HCT116 (cell line): ENCODE measurements at regions not wholly inside any gene's neighbourhood (a gene's known extent, or its start where the extent isn't known, plus 50 kb on each side); places are given as distances from the start of the nearest gene placed in this dataset.

Experiments
- ATAC-seq: fragments of 200-7000 bp; cut with Tn5 transposase; 2 replicates; pipeline ENCODE4 v1.9.1; 2020; ENCODE audit warnings: mild to moderate bottlenecking, moderate library complexity
- BruUV-seq: library from RNA; stranded (reverse); fragments of 400-500 nt; replicated peaks from 2 replicates; lab custom pipeline; 2021; lab: Mats Ljungman, UMichigan
- CTCF ChIA-PET: fragments of 300-600 bp; sonication (Branson Sonifier 250); formaldehyde crosslinking; loops from one replicate; lab custom pipeline; 2021; ENCODE audit warnings: antibody characterized with exemption; lab: Charles Lee
- POLR2A ChIA-PET: fragments of 300-600, 350-600 bp; sonication (Branson Sonifier 250); formaldehyde crosslinking; loops from one replicate; lab custom pipeline; 2021; ENCODE audit warnings: antibody characterized with exemption; lab: Charles Lee
- RAD21 ChIA-PET, 2 experiments: fragments of 300-600 bp; sonication (Branson Sonifier 250); formaldehyde crosslinking; loops; one replicate each; lab custom pipeline; 2023; ENCODE audit warnings: low total read pairs in 2 of 2; ENCODE audit not compliant: uncharacterized antibody in 2 of 2, unreplicated experiment in 2 of 2, low non-redundant PET in 1 of 2; lab: Charles Lee
- DNase-seq: peaks from one replicate; pipeline ENCODE4 v3.0.0-alpha.2; 2010; ENCODE audit warnings: low read depth, low spot score
- H2AFZ ChIP-seq: fragments of 200-600 bp; shearing (Covaris generic), sonication (generic); 2 replicates; pipeline ENCODE4 v1.6.1; 2017; ENCODE audit warnings: low read depth, mixed run types, mixed read lengths, antibody characterized with exemption, low read length; ENCODE audit not compliant: poor library complexity, severe bottlenecking
- H3K27ac ChIP-seq: 2 replicates; pipeline ENCODE4 v1.5.1; 2012; ENCODE audit warnings: low read depth, low read length
- H3K27me3 ChIP-seq: fragments of 200-600 bp; sonication (generic); 2 replicates; pipeline ENCODE4 v1.6.1; 2016; ENCODE audit warnings: mixed run types, low read length, mixed read lengths; ENCODE audit not compliant: insufficient read depth
- H3K36me3 ChIP-seq, 2 experiments: fragments of 200-500 bp in 1 of 2; fragments of 200-600 bp in 1 of 2; sonication (Bioruptor generic) in 1 of 2; sonication (generic) in 1 of 2; 2 replicates each; pipeline versions ENCODE4 v1.5.1 to v1.6.1; 2014 to 2016; ENCODE audit warnings: low read length in 2 of 2, inconsistent platforms in 1 of 2, mixed read lengths in 1 of 2, mixed run types in 1 of 2; ENCODE audit not compliant: insufficient read depth in 2 of 2, control insufficient read depth in 1 of 2
- H3K4me1 ChIP-seq, 2 experiments: fragments of 200-600 bp in 1 of 2; sonication (generic) in 1 of 2; 2 replicates each; pipeline versions ENCODE4 v1.5.1 to v1.6.1; 2012 to 2017; ENCODE audit warnings: low read length in 2 of 2, inconsistent platforms in 1 of 2, mild to moderate bottlenecking in 1 of 2, mixed read lengths in 1 of 2, mixed run types in 1 of 2, moderate library complexity in 1 of 2; ENCODE audit not compliant: insufficient read depth in 2 of 2, control insufficient read depth in 1 of 2
- H3K4me2 ChIP-seq: fragments of 200-600 bp; sonication (generic); 2 replicates; pipeline ENCODE4 v1.6.1; 2017; ENCODE audit warnings: mixed run types, low read length, mixed read lengths
- H3K4me3 ChIP-seq, 2 experiments: fragments of 200-600 bp in 1 of 2; sonication (generic) in 1 of 2; replicated peaks in 1 of 2; 2 replicates each; pipeline ENCODE4 v1.5.1; 2011 to 2016; ENCODE audit warnings: low read length in 2 of 2, control low read depth in 1 of 2, low read depth in 1 of 2, mild to moderate bottlenecking in 1 of 2, mixed read lengths in 1 of 2, mixed run types in 1 of 2
- H3K79me2 ChIP-seq: fragments of 200-600 bp; sonication (generic); 2 replicates; pipeline ENCODE4 v1.6.1; 2017; ENCODE audit warnings: mild to moderate bottlenecking, mixed run types, low read length, moderate library complexity, mixed read lengths; ENCODE audit not compliant: insufficient read depth
- H3K9ac ChIP-seq: fragments of 200-600 bp; sonication (generic); 2 replicates; pipeline ENCODE4 v1.6.1; 2016; ENCODE audit warnings: low read length, mixed read lengths
- H3K9me2 ChIP-seq: fragments of 200-600 bp; sonication (generic), shearing (Covaris generic); 2 replicates; pipeline ENCODE4 v1.6.1; 2017; ENCODE audit warnings: mixed run types, mild to moderate bottlenecking, moderate library complexity; ENCODE audit not compliant: insufficient read depth
- H3K9me3 ChIP-seq, 2 experiments: fragments of 200-500 bp in 1 of 2; fragments of 200-600 bp in 1 of 2; sonication (Bioruptor generic) in 1 of 2; sonication (generic) in 1 of 2; 2 replicates each; pipeline ENCODE4 v1.6.1; 2014 to 2017; ENCODE audit warnings: low read length in 2 of 2, mixed read lengths in 2 of 2, inconsistent platforms in 1 of 2, low read depth in 1 of 2, mild to moderate bottlenecking in 1 of 2, mixed run types in 1 of 2, moderate library complexity in 1 of 2; ENCODE audit not compliant: control insufficient read depth in 1 of 2, insufficient read depth in 1 of 2
- H4K20me1 ChIP-seq: fragments of 200-600 bp; sonication (generic), shearing (Covaris generic); 2 replicates; pipeline ENCODE4 v1.6.1; 2017; ENCODE audit warnings: mixed run types, mild to moderate bottlenecking, moderate library complexity; ENCODE audit not compliant: insufficient read depth
- CEBPB ChIP-seq: IDR thresholded peaks from 2 replicates; pipeline ENCODE4 v1.6.1; 2012; ENCODE audit warnings: low read depth
- ELF1 ChIP-seq: IDR thresholded peaks from 2 replicates; pipeline ENCODE4 v1.6.1; 2012; ENCODE audit warnings: low read depth, borderline replicate concordance
- EZH2phosphoT487 ChIP-seq: fragments of 200-600 bp; IDR thresholded peaks from 2 replicates; pipeline ENCODE4 v1.6.1; 2018; ENCODE audit warnings: antibody characterized with exemption, borderline replicate concordance
- FOSL1 ChIP-seq: IDR thresholded peaks from 2 replicates; pipeline ENCODE4 v1.6.1; 2012; ENCODE audit warnings: low read depth
- JUND ChIP-seq: IDR thresholded peaks from 2 replicates; pipeline ENCODE4 v1.6.1; 2012
- POLR2A ChIP-seq: IDR thresholded peaks from 2 replicates; pipeline ENCODE4 v1.7.0; 2011; ENCODE audit warnings: borderline replicate concordance; ENCODE audit not compliant: insufficient read depth, insufficient read length; ENCODE audit errors: extremely low read depth
- POLR2AphosphoS5 ChIP-seq: IDR thresholded peaks from 2 replicates; pipeline ENCODE4 v1.6.1; 2011; ENCODE audit warnings: mild to moderate bottlenecking, low read depth, low read length, moderate library complexity
- RAD21 ChIP-seq: IDR thresholded peaks from 2 replicates; pipeline ENCODE4 v1.6.1; 2012; ENCODE audit warnings: low read depth, mild to moderate bottlenecking
- SIN3A ChIP-seq: IDR thresholded peaks from 2 replicates; pipeline ENCODE4 v1.6.1; 2012; ENCODE audit warnings: low read depth
- SRF ChIP-seq: IDR thresholded peaks from 2 replicates; pipeline ENCODE4 v1.6.1; 2012; ENCODE audit warnings: low read depth
- YY1 ChIP-seq: IDR thresholded peaks from 2 replicates; pipeline ENCODE4 v1.6.1; 2011; ENCODE audit warnings: low read length, low read depth, moderate library complexity, mild to moderate bottlenecking; ENCODE audit not compliant: insufficient replicate concordance; ENCODE audit errors: extremely low read depth
- ZFX ChIP-seq: fragments of 450-650 bp; IDR thresholded peaks from 2 replicates; pipeline ENCODE4 v1.6.1; 2017
- ZNF274 ChIP-seq: fragments of 200-500 bp; sonication (Bioruptor generic); IDR thresholded peaks from 2 replicates; pipeline ENCODE4 v1.6.1; 2014; ENCODE audit warnings: mild to moderate bottlenecking, low read depth, low read length, inconsistent platforms
- intact Hi-C: fragments of 100-400 bp; cut with micrococcal nuclease; formaldehyde crosslinking; loops from 2 replicates; pipeline ENCODE4 v1.10.0; 2022
- TF ChIP-seq, protein P1 (sequence below), 3 experiments: fragments of 200-600 bp in 1 of 3; sonication (generic) in 1 of 3; IDR thresholded peaks in 2 of 3; conservative IDR thresholded peaks in 1 of 3; 2 replicates each; pipeline ENCODE4 v1.5.1; 2012 to 2017; ENCODE audit warnings: low read depth in 2 of 3, low read length in 2 of 3, antibody characterized with exemption in 1 of 3, borderline replicate concordance in 1 of 3, control low read depth in 1 of 3, mild to moderate bottlenecking in 1 of 3, mixed read lengths in 1 of 3, mixed run types in 1 of 3, moderate library complexity in 1 of 3; ENCODE audit not compliant: insufficient read depth in 1 of 3
- TF ChIP-seq, protein P2 (sequence below): IDR thresholded peaks from 2 replicates; pipeline ENCODE4 v1.6.1; 2011; ENCODE audit warnings: mild to moderate bottlenecking, low read length, moderate library complexity; ENCODE audit not compliant: insufficient replicate concordance; ENCODE audit errors: extremely low read depth
- TF ChIP-seq, protein P3 (sequence below): IDR thresholded peaks from 2 replicates; pipeline ENCODE4 v1.6.1; 2012
- TF ChIP-seq, protein P4 (sequence below): IDR thresholded peaks from 2 replicates; pipeline ENCODE4 v1.6.1; 2012

DNA sequence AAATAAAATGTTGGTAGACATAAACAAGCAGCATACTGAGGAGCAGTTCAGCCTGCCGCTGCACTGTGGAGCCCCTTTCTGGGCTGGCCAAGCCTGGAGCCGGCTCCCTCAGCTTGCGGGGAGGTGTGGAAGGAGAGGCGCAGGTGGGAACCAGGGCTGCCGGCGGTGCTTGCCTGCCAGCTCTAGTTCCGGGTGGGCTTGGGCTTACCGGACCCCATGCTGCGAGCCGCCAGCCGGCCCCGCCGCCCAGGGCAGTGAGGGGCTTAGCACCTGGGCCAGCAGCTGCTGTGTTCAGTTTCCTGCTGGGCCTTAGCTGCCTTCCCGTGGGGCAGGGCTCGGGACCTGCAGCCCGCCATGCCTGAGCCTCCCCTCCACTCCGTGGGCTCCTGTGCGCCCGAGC lies 672.9 kb upstream of the POM121L12 start:
- H3K79me2 ChIP-seq, result no peaks in the 10 kb centered on the region
- H3K9ac ChIP-seq, result no peak overlapping the region
- H2AFZ ChIP-seq, result no peak overlapping the region
- no peaks in the 10 kb centered on the region for H3K27me3 ChIP-seq
- no peaks in the 10 kb centered on the region for H4K20me1 ChIP-seq
- H3K4me1 ChIP-seq, result no peaks in the 10 kb centered on the region
- BruUV-seq, result no TSS peak
- no peak overlapping the region for H3K4me2 ChIP-seq
- no peak overlapping the region for H3K4me3 ChIP-seq
- no peak overlapping the region for H3K27ac ChIP-seq
- ATAC-seq (no peak), DNase-seq (no peak)
- H3K36me3 ChIP-seq, result no peaks in the 10 kb centered on the region
- no peak for TF ChIP-seq SRF
- TF ChIP-seq CEBPB, result no peak
- TF ChIP-seq ZFX, result no peak
- TF ChIP-seq YY1, result no peak
- no peak for TF ChIP-seq RAD21
- TF ChIP-seq, protein P1, sequence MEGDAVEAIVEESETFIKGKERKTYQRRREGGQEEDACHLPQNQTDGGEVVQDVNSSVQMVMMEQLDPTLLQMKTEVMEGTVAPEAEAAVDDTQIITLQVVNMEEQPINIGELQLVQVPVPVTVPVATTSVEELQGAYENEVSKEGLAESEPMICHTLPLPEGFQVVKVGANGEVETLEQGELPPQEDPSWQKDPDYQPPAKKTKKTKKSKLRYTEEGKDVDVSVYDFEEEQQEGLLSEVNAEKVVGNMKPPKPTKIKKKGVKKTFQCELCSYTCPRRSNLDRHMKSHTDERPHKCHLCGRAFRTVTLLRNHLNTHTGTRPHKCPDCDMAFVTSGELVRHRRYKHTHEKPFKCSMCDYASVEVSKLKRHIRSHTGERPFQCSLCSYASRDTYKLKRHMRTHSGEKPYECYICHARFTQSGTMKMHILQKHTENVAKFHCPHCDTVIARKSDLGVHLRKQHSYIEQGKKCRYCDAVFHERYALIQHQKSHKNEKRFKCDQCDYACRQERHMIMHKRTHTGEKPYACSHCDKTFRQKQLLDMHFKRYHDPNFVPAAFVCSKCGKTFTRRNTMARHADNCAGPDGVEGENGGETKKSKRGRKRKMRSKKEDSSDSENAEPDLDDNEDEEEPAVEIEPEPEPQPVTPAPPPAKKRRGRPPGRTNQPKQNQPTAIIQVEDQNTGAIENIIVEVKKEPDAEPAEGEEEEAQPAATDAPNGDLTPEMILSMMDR (IDR thresholded peaks at IDR 0.05 in 2 of 3, conservative IDR thresholded peaks at IDR 0.05 in 1 of 3; ENCODE audit: borderline replicate concordance in 1 of 3, insufficient read depth in 1 of 3, low read depth in 2 of 3, low read length in 2 of 3), result no peak
- TF ChIP-seq SIN3A, result no peak
- TF ChIP-seq JUND, result no peak
- TF ChIP-seq, protein P2, sequence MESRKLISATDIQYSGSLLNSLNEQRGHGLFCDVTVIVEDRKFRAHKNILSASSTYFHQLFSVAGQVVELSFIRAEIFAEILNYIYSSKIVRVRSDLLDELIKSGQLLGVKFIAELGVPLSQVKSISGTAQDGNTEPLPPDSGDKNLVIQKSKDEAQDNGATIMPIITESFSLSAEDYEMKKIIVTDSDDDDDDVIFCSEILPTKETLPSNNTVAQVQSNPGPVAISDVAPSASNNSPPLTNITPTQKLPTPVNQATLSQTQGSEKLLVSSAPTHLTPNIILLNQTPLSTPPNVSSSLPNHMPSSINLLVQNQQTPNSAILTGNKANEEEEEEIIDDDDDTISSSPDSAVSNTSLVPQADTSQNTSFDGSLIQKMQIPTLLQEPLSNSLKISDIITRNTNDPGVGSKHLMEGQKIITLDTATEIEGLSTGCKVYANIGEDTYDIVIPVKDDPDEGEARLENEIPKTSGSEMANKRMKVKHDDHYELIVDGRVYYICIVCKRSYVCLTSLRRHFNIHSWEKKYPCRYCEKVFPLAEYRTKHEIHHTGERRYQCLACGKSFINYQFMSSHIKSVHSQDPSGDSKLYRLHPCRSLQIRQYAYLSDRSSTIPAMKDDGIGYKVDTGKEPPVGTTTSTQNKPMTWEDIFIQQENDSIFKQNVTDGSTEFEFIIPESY, result no peak
- TF ChIP-seq, protein P3, sequence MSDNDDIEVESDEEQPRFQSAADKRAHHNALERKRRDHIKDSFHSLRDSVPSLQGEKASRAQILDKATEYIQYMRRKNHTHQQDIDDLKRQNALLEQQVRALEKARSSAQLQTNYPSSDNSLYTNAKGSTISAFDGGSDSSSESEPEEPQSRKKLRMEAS, result no peak
- TF ChIP-seq ELF1, result no peak
- TF ChIP-seq POLR2A, result no peak
- TF ChIP-seq POLR2AphosphoS5, result no peak
- TF ChIP-seq ZNF274, result no peak
- no peak for TF ChIP-seq FOSL1
- TF ChIP-seq EZH2phosphoT487, result no peak
- TF ChIP-seq, protein P4, sequence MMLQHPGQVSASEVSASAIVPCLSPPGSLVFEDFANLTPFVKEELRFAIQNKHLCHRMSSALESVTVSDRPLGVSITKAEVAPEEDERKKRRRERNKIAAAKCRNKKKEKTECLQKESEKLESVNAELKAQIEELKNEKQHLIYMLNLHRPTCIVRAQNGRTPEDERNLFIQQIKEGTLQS, result no peak
- ChIA-PET CTCF (no interaction called here), RAD21 (no interaction called here), POLR2A (no interaction called here)
- no peaks in the 10 kb centered on the region for H3K9me2 ChIP-seq
- intact Hi-C loops, result no loop called here
- H3K9me3 ChIP-seq, result peaks cover 0 to 11% of the 10 kb centered on the region in 2 experiments; a peak in 1 of 4 replicates
